Lower lobe of right lung (tissue), 2 donors: ENCODE measurements at regions not wholly inside any gene's neighbourhood (a gene's known extent, or its start where the extent isn't known, plus 50 kb on each side); places are given as distances from the start of the nearest gene placed in this dataset.
A peak's percentile ranks its signal among the peaks of the same experiment; 100 is the strongest.
"Not testable (repeated sequence)": the region's sequence is repeated elsewhere in the genome, so short reads cannot be mapped to it uniquely, and the experiment has no call there.

Source experiments
- ATAC-seq, 2 donors: fragments of 200-7000 bp; cut with Tn5 transposase; one replicate each; pipeline ENCODE4 v1.9.1; 2020 to 2022; ENCODE audit warnings: mild to moderate bottlenecking in 2 of 2, moderate library complexity in 2 of 2
- DNase-seq: peaks from one replicate; pipeline ENCODE4 v3.0.0-alpha.2; 2020
- H3K27ac ChIP-seq: fragments of 200-600 bp; one replicate; pipeline ENCODE4 v1.8.0; 2022
- H3K27me3 ChIP-seq: fragments of 200-600 bp; one replicate; pipeline ENCODE4 v1.8.0; 2022; ENCODE audit warnings: low read depth
- H3K36me3 ChIP-seq: fragments of 200-600 bp; one replicate; pipeline ENCODE4 v1.8.0; 2022; ENCODE audit warnings: mild to moderate bottlenecking
- H3K4me1 ChIP-seq: fragments of 200-600 bp; one replicate; pipeline ENCODE4 v1.8.0; 2022
- H3K4me3 ChIP-seq: fragments of 200-600 bp; one replicate; pipeline ENCODE4 v1.8.0; 2022; ENCODE audit warnings: mild to moderate bottlenecking
- H3K9me3 ChIP-seq: fragments of 200-600 bp; one replicate; pipeline ENCODE4 v1.8.0; 2022
- CTCF ChIP-seq: fragments of 200-600 bp; IDR thresholded peaks from one replicate; pipeline ENCODE4 v1.8.0; 2022; ENCODE audit warnings: antibody characterized with exemption, mild to moderate bottlenecking
- intact Hi-C: fragments of 100-400 bp; cut with DNase I; formaldehyde crosslinking; loops from one replicate; pipeline ENCODE4 v1.11.0; 2022
- donor health status: DM: no; HTN: yes; CAD: no; lungs with severe emphysema.

GRCh38 chr13:21256891-21257290, 80.4 kb downstream of the MRPL57 start:
- H3K27ac ChIP-seq, result no peak overlapping the region
- no peaks in the 10 kb centered on the region for H3K9me3 ChIP-seq
- H3K27me3 ChIP-seq, result no peaks in the 10 kb centered on the region
- ATAC-seq, result no peak
- H3K4me1 ChIP-seq, result no peaks in the 10 kb centered on the region
- intact Hi-C loops, result no loop called here
- H3K4me3 ChIP-seq, result no peak overlapping the region
- H3K36me3 ChIP-seq, result no peaks in the 10 kb centered on the region
- no peak for DNase-seq
- no peak for TF ChIP-seq CTCF

DNA sequence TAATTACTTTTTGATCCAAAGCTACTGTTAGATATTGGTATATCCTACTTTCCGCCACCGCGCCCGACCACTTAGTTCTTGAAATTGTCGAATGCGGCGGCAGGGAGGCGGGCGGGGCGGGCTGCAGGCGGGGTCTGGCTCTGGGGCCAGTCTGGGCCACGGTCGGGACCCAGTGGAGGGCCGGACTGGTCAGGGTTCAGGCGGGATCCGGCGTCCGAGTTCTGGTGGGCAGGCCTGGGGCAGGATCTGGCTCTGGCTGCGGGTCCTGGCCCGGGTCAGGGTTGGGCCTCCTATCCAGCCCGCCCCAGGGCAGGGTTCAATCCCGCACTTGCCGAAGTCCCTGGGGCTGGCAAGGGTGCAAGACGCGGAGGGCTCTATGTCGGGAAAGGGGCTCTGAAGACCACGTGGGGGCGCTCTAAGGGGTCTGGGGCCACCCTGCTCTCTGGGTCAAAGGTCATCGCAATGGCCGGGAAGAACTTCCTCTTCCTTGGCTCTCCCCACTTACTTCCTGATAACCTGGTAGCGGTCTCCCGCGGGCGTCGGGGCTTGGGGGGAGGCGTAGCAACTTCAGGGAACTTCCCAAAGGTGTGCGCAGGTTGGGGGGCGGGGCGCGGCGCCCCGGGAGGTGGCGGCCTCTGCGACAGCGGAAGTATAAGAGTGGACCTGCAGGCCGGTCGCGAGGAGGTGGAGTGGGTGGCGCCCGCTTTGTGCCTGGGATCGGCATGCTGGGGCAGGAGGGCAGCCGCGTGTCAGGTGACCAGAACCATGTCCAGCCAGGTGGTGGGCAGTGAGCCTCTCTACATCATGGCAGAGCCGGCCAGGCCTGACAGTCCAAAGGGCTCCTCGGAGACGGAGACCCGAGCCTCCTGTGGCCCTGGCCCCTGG, 83.4 kb downstream of the MRPL57 start:
- DNase-seq, result no peak
- Histone ChIP-seq H3K27ac (no peak overlapping the region), H3K4me3 (no peak overlapping the region), H3K4me1 (no peaks in the 10 kb centered on the region), H3K9me3 (no peaks in the 10 kb centered on the region), H3K36me3 (no peaks in the 10 kb centered on the region), H3K27me3 (no peaks in the 10 kb centered on the region)
- ATAC-seq, result peak in 1 of 2 donors; percentile 22
- intact Hi-C loops, result no loop called here
- no peak for TF ChIP-seq CTCF

DNA sequence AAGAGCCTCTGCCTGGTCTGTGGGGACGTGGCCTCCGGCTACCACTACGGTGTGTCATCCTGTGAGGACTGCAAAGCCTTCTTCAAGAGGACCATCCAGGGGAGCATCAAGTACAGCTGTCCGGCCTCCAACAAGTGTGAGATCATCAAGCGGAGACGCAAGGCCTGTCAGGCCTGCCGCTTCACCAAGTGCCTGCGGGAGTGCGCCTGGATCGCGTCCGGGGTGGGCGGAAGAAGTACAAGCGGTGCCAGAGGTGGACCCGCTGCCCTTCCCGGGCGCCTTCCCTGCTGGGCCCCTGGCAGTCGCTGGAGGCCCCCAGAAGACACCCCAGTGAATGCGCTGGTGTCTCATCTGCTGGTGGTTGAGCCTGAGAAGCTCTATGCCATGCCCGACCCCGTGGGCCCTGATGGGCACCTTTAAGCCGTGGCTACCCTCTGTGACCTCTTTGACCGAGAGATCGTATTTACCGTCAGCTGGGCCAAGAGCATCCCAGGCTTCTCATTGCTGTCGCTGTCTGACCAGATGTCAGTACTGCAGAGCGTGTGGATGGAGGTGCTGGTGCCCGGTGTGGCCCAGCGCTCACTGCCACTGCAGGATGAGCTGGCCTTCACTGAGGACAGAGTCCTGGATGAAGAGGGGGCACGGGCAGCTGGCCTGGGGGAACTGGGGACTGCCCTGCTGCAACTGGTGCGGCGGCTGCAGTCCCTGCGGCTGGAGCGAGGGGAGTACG, 84.3 kb downstream of the MRPL57 start:
- peak in 1 of 2 donors; percentile 12 for ATAC-seq
- not testable (repeated sequence) for H3K36me3 ChIP-seq

GRCh38 chr13:21261487-21262216, 85.2 kb downstream of the MRPL57 start:
- H3K27me3 ChIP-seq, H3K4me3 ChIP-seq, DNase-seq, H3K36me3 ChIP-seq, H3K27ac ChIP-seq, H3K9me3 ChIP-seq, intact Hi-C loops, H3K4me1 ChIP-seq: not testable (repeated sequence)
- peak in 1 of 2 donors; percentile 30 for ATAC-seq

More for the DNA sequence above, 84.3 kb downstream of the MRPL57 start:
- H3K4me3 ChIP-seq, H3K27ac ChIP-seq, DNase-seq, H3K9me3 ChIP-seq, intact Hi-C loops, H3K27me3 ChIP-seq, H3K4me1 ChIP-seq: not testable (repeated sequence)

- intact Hi-C loops, H3K27me3 ChIP-seq: not testable (repeated sequence)
- peak in 1 of 2 donors; percentile 54 for ATAC-seq
Observed at GRCh38 chr13:21263909-21264308, 87.5 kb downstream of the MRPL57 start.

GRCh38 chr13:21268485-21268884, 92.0 kb downstream of the MRPL57 start:
- H3K4me3 ChIP-seq, H3K4me1 ChIP-seq, intact Hi-C loops, H3K27me3 ChIP-seq, H3K36me3 ChIP-seq, DNase-seq, H3K9me3 ChIP-seq, ATAC-seq, H3K27ac ChIP-seq: not testable (repeated sequence)

More at GRCh38 chr13:21263909-21264308, 87.5 kb downstream of the MRPL57 start:
- H3K4me1 ChIP-seq, H3K9me3 ChIP-seq, DNase-seq, H3K4me3 ChIP-seq, H3K36me3 ChIP-seq, H3K27ac ChIP-seq: not testable (repeated sequence)

- intact Hi-C loops, result loop anchor here (10.0 kb wide), 1 partner anchor 1728 kb away; no protein-coding TSS in a partner anchor
- not testable (repeated sequence) for H3K4me3 ChIP-seq, ATAC-seq, DNase-seq, H3K27me3 ChIP-seq, H3K36me3 ChIP-seq, H3K9me3 ChIP-seq, H3K27ac ChIP-seq, H3K4me1 ChIP-seq
Observed at GRCh38 chr13:21272439-21272838, 96.0 kb downstream of the MRPL57 start.

DNA sequence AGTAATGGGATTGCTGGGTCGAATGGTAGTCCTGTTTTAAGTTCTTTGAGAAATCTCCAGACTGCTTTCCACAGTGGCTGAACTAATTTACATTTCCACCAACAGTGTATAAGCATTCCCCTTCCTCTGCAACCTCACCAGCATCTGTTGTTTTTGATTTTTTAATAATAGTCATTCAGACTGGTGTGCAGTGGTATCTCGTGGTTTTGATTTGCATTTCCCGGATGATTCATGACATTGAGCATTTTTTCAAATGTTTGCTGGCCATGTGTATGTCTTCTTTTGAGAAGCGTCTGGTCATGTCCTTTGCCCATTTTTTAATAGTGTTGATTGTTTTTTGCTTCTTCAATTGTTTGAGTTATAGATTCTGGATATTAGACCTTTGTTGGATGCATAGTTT, 98.0 kb downstream of the MRPL57 start:
- H3K36me3 ChIP-seq, H3K27me3 ChIP-seq, H3K27ac ChIP-seq, DNase-seq, H3K4me3 ChIP-seq, ATAC-seq, H3K4me1 ChIP-seq, H3K9me3 ChIP-seq: not testable (repeated sequence)
- intact Hi-C loops, result loop anchor here (10.0 kb wide), 1 partner anchor 1730 kb away; no protein-coding TSS in a partner anchor
